B cell (primary cell): ENCODE measurements at regions not wholly inside any gene's neighbourhood (a gene's known extent, or its start where the extent isn't known, plus 50 kb on each side); places are given as distances from the start of the nearest gene placed in this dataset.

Source experiments
- CTCF ChIP-seq: fragments of 200-600 bp; IDR thresholded peaks from one replicate; pipeline ENCODE4 v1.8.0; 2022; ENCODE audit warnings: antibody characterized with exemption, mild to moderate bottlenecking
- EZH2 ChIP-seq: IDR thresholded peaks from 2 replicates; pipeline ENCODE4 v1.6.1; 2012; ENCODE audit warnings: borderline replicate concordance, low read depth, mild to moderate bottlenecking, moderate library complexity, low read length; ENCODE audit not compliant: insufficient read depth, poor library complexity, severe bottlenecking

DNA sequence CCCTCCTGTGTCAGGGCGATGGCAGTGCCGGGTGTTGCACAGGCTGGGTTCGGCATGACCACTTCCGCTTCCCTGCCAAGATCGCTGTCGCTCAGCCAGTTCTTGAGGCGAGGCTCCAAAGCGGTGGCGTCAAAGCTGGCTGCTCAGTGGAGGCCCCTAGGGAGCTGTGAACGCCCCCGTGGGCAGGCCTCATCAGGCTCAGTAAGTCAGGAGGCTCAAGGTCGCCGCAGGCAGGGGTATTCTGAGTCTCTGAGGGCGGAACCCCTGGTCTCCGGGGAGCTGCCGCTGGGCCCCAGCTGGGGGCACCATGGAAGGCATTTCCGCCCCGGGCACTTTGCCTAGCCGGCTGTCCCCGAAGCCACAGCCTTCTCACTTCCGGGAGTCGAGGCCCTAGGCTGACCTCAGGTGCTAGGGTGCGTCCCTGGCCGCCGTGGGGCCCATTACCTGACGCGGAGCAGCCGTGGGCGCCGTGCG lies 210.4 kb downstream of the SOCS6 start:
- TF ChIP-seq CTCF (no peak), EZH2 (no peak)
